Endothelial cell of umbilical vein (primary cell): ENCODE measurements at regions not wholly inside any gene's neighbourhood (a gene's known extent, or its start where the extent isn't known, plus 50 kb on each side); places are given as distances from the start of the nearest gene placed in this dataset.

ENCODE experiments used
- EZH2 ChIP-seq: IDR thresholded peaks from 2 replicates; pipeline ENCODE4 v1.6.1; 2012; ENCODE audit warnings: borderline replicate concordance, low read depth, mild to moderate bottlenecking, moderate library complexity, low read length, inconsistent platforms; ENCODE audit not compliant: severe bottlenecking
- POLR2A ChIP-seq: IDR thresholded peaks from 2 replicates; pipeline ENCODE4 v1.6.1; 2012; ENCODE audit warnings: low read depth, mild to moderate bottlenecking, control low read depth, low read length
- TF ChIP-seq, protein P1 (sequence below), 2 donors: IDR thresholded peaks; 1 replicate in 1 of 2; 2 replicates in 1 of 2; pipeline ENCODE4 v1.5.1; 2011; ENCODE audit warnings: low read length in 2 of 2, mild to moderate bottlenecking in 2 of 2, moderate library complexity in 2 of 2, control low read depth in 1 of 2, inconsistent platforms in 1 of 2, low read depth in 1 of 2; ENCODE audit not compliant: insufficient read depth in 1 of 2; ENCODE audit errors: extremely low read depth in 1 of 2

DNA sequence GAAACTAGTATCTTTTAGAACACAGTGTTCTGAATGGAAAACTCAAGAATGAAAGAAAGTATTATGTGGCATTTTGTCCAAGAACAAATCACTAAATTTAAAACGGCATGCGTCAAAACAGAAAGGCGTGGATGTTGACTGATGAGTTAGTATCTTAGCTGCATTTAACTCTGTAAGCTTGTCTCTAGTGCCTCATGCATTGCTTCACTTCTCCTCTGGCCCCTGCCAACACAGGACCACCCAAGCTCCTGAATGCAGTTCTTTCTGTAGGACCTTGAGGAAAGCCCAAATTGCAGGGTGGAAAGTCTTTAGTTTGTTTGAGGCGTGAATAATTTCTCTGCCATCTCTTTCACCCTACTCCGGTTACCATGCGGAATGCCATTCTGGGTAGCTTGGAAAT lies 632.2 kb downstream of the COL12A1 start:
- TF ChIP-seq, protein P1, sequence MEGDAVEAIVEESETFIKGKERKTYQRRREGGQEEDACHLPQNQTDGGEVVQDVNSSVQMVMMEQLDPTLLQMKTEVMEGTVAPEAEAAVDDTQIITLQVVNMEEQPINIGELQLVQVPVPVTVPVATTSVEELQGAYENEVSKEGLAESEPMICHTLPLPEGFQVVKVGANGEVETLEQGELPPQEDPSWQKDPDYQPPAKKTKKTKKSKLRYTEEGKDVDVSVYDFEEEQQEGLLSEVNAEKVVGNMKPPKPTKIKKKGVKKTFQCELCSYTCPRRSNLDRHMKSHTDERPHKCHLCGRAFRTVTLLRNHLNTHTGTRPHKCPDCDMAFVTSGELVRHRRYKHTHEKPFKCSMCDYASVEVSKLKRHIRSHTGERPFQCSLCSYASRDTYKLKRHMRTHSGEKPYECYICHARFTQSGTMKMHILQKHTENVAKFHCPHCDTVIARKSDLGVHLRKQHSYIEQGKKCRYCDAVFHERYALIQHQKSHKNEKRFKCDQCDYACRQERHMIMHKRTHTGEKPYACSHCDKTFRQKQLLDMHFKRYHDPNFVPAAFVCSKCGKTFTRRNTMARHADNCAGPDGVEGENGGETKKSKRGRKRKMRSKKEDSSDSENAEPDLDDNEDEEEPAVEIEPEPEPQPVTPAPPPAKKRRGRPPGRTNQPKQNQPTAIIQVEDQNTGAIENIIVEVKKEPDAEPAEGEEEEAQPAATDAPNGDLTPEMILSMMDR (IDR thresholded peaks at IDR 0.05; ENCODE audit: extremely low read depth in 1 of 2, insufficient read depth in 1 of 2, low read depth in 1 of 2, low read length in 2 of 2), result no peak
- TF ChIP-seq EZH2 (no peak), POLR2A (no peak)
